HEK293 (cell line): ENCODE measurements at regions not wholly inside any gene's neighbourhood (a gene's known extent, or its start where the extent isn't known, plus 50 kb on each side); places are given as distances from the start of the nearest gene placed in this dataset.

Experiments used
- OSR2 ChIP-seq: fragments of 450-650 bp; formaldehyde crosslinking; IDR thresholded peaks from 2 replicates; pipeline ENCODE4 v1.5.1; 2016; ENCODE audit warnings: missing biosample characterization, missing genetic modification characterization
- ZNF302 ChIP-seq: fragments of 450-650 bp; formaldehyde crosslinking; IDR thresholded peaks from 2 replicates; pipeline ENCODE4 v1.5.1; 2016; ENCODE audit warnings: missing biosample characterization, missing genetic modification characterization, low read depth
- ZNF777 ChIP-seq: fragments of 450-650 bp; formaldehyde crosslinking; IDR thresholded peaks from 2 replicates; pipeline ENCODE4 v1.5.1; 2017; ENCODE audit warnings: missing biosample characterization, missing genetic modification characterization, borderline replicate concordance
- TF ChIP-seq, protein P1 (sequence below): fragments of 450-650 bp; formaldehyde crosslinking; IDR thresholded peaks from 2 replicates; pipeline ENCODE4 v1.5.1; 2016; ENCODE audit warnings: missing biosample characterization, missing genetic modification characterization
- TF ChIP-seq, protein P2 (sequence below): fragments of 450-650 bp; formaldehyde crosslinking; IDR thresholded peaks from 2 replicates; pipeline ENCODE4 v1.5.1; 2016; ENCODE audit warnings: missing biosample characterization, missing genetic modification characterization
- TF ChIP-seq, protein P3 (sequence below): fragments of 450-650 bp; formaldehyde crosslinking; IDR thresholded peaks from 2 replicates; pipeline ENCODE4 v1.5.1; 2016; ENCODE audit warnings: missing biosample characterization, missing genetic modification characterization

DNA sequence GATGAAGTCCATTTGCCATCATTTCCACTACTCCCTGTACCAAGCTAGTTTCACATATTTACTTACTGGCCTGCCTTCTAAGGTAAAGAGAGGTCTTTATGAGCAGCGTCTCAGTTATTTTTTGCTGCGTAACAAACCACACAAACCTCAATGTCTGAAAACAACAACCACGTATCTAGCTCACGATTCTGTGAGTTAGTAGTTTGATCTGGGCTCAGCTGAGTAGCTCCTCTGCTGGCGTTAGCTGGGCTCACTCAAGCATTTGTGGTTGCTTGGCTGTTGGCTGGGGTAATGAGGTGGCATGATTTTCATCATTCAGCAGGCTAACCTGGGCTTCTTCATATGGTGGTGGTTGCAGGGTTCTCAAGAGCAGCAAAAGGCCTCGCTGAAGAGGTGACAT lies 225.4 kb downstream of the FOXD2 start:
- TF ChIP-seq, protein P1, sequence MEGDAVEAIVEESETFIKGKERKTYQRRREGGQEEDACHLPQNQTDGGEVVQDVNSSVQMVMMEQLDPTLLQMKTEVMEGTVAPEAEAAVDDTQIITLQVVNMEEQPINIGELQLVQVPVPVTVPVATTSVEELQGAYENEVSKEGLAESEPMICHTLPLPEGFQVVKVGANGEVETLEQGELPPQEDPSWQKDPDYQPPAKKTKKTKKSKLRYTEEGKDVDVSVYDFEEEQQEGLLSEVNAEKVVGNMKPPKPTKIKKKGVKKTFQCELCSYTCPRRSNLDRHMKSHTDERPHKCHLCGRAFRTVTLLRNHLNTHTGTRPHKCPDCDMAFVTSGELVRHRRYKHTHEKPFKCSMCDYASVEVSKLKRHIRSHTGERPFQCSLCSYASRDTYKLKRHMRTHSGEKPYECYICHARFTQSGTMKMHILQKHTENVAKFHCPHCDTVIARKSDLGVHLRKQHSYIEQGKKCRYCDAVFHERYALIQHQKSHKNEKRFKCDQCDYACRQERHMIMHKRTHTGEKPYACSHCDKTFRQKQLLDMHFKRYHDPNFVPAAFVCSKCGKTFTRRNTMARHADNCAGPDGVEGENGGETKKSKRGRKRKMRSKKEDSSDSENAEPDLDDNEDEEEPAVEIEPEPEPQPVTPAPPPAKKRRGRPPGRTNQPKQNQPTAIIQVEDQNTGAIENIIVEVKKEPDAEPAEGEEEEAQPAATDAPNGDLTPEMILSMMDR: no peak
- TF ChIP-seq, protein P2, sequence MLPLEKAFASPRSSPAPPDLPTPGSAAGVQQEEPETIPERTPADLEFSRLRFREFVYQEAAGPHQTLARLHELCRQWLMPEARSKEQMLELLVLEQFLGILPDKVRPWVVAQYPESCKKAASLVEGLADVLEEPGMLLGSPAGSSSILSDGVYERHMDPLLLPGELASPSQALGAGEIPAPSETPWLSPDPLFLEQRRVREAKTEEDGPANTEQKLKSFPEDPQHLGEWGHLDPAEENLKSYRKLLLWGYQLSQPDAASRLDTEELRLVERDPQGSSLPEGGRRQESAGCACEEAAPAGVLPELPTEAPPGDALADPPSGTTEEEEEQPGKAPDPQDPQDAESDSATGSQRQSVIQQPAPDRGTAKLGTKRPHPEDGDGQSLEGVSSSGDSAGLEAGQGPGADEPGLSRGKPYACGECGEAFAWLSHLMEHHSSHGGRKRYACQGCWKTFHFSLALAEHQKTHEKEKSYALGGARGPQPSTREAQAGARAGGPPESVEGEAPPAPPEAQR (tag by site-specific recombination): no peak
- TF ChIP-seq ZNF302 (tag by site-specific recombination): no peak
- no peak for TF ChIP-seq OSR2
- TF ChIP-seq, protein P3, sequence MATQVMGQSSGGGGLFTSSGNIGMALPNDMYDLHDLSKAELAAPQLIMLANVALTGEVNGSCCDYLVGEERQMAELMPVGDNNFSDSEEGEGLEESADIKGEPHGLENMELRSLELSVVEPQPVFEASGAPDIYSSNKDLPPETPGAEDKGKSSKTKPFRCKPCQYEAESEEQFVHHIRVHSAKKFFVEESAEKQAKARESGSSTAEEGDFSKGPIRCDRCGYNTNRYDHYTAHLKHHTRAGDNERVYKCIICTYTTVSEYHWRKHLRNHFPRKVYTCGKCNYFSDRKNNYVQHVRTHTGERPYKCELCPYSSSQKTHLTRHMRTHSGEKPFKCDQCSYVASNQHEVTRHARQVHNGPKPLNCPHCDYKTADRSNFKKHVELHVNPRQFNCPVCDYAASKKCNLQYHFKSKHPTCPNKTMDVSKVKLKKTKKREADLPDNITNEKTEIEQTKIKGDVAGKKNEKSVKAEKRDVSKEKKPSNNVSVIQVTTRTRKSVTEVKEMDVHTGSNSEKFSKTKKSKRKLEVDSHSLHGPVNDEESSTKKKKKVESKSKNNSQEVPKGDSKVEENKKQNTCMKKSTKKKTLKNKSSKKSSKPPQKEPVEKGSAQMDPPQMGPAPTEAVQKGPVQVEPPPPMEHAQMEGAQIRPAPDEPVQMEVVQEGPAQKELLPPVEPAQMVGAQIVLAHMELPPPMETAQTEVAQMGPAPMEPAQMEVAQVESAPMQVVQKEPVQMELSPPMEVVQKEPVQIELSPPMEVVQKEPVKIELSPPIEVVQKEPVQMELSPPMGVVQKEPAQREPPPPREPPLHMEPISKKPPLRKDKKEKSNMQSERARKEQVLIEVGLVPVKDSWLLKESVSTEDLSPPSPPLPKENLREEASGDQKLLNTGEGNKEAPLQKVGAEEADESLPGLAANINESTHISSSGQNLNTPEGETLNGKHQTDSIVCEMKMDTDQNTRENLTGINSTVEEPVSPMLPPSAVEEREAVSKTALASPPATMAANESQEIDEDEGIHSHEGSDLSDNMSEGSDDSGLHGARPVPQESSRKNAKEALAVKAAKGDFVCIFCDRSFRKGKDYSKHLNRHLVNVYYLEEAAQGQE (tag by site-specific recombination): no peak
- no peak for TF ChIP-seq ZNF777 (tag by site-specific recombination)
